Stimulated activated CD8-positive, alpha-beta memory T cell treated with anti-CD3 and anti-CD28 coated beads, Interleukin-12 subunit alpha, Interleukin-12 subunit beta, amount 100 ng/mL, for 4 hours (primary cell): ENCODE measurements at regions not wholly inside any gene's neighbourhood (a gene's known extent, or its start where the extent isn't known, plus 50 kb on each side); places are given as distances from the start of the nearest gene placed in this dataset.

Experiments used
- DNase-seq: peaks from one replicate; pipeline ENCODE4 v3.0.0-alpha.2; 2020; ENCODE audit warnings: low read depth

DNA sequence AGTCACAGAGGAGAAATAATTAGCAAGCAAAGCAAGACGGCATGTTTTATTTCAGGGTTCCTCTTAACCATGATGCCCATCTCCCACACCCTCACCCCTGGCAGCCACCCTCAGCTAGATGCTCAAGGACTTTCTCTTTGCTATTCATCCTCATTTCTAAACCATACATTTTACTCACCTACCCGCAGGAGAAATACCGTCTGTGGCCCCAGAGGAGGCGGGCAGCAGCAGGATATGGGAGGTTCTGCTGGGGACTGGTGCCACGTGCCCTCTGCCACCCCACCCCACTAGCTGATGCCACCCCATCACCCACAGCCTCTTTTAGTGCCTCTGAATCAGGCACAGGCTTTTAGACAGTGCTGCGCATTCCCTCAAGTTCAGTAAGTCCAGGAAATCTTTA, 168.7 kb upstream of the ITGB1 start:
- DNase-seq: no peak

DNA sequence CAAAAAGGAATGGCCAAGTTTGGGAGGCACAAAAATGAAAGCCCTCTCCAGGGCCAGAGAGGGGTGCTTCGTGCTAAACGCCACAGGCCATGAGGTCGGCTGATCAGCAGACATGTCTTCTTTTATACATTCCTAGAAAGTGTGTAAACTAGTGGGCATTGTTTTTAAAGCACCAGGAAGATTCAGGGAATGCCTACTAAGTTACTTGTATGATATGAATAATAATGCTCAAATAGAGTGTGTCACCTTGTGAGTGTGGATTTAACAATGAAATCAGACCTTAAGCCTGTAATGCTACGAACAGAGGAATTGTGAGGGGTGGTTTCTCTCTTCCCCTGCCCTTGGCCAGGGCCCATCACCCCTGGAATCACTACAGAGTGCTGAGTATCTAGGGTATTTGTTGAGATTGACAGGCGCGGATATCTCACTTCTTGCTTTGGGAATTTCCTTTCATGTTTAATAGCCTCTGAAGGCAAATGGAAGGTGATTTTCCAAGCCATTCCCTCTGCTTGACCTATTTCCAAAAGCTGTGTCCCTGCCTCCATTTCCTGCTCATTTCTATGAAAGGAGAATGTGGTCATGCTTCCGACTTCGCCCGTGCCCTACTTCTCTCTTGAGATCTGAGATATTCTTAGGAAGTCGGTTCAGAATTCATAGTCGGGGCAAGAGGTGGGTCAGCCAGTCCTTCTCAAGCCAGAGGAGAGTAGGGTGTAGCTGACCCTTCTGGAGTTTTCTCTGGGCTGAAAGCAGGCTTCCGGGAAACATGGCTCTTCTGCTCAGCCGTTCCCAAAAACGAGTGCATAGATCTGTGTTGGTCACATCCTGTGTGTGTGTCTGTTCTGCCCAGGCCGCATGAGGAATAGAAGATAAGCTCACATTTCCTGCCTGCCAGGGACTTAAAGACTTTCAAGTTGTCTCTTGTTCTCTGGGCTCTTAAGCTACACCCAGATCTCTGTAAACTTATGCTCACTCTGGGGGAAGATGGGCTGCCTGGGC, 167.8 kb upstream of the ITGB1 start:
- DNase-seq: no peak

- DNase-seq: no peak
Observed at GRCh38 chr10:33125111-33125510, 167.1 kb upstream of the ITGB1 start.

DNA sequence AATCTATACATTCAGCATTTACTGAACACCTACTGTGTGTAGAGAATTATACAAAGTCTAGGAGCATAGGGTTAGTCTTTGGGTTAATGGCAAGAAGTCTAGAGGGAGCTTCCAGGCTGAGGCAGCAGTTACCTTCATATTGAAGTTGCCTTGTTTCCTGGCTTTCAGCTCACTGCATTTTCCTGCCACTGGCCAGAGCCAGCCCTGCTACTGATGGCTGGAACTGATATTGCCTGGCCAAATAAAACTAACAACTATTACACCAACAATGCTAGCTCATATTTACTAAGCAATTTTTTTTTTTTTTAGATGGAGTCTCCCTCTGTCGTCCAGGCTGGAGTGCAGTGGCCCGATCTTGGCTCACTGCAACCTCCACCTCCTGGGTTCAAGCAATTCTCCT, 165.7 kb upstream of the ITGB1 start:
- DNase-seq: no peak

- DNase-seq: no peak
Observed at GRCh38 chr10:33122014-33122809, 164.2 kb upstream of the ITGB1 start.

DNA sequence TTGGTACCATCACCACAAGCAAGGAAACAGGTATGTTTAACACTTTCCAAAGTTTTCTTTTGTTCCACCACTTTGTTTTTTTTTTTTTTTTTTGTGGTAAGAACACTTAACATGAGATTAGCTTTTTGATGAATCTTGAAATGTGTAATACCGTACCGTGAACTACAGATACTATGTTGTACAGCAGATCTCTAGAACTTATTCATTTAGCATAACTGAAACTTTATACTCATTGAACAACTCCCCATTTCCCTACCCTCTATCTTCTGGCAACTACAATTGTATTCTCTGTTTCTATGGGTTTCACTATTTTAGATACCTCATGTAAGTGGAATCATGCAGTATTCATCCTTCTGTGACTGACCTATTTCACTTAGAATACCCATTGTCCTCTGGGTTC, 162.7 kb upstream of the ITGB1 start:
- no peak for DNase-seq

DNA sequence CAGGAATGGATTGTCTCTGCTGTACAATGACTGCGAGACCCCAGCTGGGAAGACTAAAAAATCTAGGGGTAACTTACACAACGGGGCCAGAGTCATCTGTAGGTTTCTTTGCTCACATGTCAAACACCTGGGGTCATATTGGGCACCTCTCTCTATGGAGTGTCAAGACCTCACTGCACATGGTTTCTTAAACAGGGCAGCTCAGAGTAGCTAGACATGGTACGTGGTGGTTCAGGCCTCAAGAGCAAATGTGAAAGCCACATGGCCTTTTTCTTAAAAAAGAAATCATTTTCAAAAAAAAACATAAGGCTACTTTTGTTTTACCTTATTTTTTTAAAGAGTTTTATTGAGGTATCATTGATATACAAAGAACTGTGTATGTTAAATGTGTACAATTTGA, 162.2 kb upstream of the ITGB1 start:
- no peak for DNase-seq

GRCh38 chr10:33117816-33118215, 159.8 kb upstream of the ITGB1 start:
- DNase-seq: no peak

- no peak for DNase-seq
Observed at GRCh38 chr10:33117230-33117629, 159.2 kb upstream of the ITGB1 start.

- DNase-seq: no peak
Observed at GRCh38 chr10:33115738-33116719, 158.0 kb upstream of the ITGB1 start.

DNA sequence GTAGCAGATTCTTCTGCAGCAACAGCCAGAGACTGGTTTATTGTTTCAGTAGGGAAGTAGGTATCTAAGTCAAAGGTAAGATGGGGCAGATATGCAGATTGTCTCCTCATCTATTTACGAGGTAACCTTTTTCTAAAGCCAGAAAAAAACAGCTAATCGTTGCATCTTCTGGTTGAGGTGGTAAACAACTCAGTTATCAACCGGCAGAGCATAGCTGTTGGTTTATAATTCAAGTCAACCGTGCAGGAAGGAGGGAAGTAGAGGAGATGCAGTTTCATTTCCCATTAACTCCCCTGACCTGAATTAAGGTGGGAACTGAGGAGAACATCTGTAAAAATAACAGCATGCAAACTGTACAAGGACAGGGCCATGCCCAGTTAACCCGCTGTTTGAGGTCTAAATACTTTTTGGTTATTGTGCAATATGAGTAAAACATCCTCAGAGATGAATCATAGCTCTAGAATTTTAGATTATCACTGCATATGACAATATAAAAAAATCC, 156.5 kb upstream of the ITGB1 start:
- DNase-seq: no peak

DNA sequence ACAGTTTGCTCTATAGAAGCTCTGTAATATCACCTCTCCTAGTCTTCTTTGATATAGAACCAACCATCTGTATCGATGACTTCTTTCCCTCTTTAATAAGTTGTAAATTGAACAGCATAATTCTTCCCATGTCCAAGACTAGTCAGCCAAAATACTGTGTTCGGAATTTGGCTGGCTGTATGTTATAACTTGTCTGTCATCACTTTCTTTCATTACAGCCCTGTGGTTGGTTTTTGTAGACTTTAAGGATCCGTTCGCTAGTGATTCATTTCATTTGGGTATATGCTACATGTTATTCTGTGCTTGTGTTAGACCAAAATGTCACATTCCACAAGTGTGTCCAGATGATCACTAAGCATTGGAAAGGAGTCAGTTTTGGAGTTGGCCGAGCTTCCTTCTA, 155.4 kb upstream of the ITGB1 start:
- DNase-seq: no peak

- DNase-seq: no peak
Observed at GRCh38 chr10:33112831-33113455, 154.9 kb upstream of the ITGB1 start.

DNA sequence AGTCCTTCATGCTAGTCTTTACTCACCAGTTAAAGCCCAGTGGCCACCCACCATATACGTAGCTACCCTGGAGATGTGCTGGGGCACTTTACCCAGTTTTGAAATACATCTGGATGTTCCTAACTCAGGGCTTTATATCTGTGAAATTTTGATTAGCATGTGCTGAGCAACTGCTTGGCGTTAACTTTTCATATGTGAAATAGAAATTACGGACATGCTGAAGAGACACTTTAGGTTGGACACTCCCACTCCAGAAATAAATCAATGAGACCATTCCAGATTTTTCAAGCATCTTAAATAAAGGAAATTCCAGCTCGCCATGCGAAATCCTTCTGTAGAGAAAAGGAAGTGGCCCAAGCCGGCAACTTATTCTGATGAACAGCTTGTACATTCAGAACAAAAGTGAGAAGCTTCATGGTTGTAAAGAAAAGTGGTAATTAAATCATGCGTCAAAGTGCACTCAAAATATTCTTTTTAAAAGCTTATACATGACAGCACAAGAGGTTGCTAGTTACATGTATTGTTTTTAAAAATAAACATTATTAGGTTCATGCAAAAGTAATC, 153.5 kb upstream of the ITGB1 start:
- no peak for DNase-seq

DNA sequence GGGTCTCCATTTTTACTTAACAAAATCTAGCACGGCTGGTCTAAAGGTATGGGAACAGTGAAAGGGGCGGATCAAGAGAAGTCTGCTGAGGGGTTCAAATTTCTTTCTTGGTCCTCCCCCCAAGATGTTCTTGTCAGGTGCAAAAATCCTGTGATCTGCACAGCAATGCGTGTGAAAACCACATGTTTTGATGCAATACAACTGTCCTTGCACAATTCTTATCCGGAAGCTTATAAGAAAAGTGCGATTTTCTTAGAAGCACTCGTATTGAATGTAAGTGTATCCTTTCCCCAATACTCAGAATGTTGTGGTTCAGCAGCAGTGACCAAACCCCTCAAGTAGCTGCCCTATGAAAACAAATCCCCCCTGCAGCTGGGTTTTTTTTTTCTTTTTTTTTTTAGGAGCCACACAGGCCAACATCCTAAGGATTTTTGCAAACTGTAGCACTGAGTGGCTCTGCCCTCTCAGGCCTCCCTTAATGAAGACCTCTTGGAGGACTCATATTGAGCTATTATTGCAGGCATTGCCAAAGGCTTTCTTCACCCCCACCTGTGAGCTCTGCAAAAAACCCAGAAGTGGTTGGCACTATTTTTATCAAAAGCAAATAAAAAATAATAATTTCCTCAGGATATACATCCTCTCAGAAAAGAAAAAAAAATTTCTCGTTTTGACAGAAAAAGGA, 151.9 kb upstream of the ITGB1 start:
- no peak for DNase-seq

GRCh38 chr10:33109384-33109783, 151.4 kb upstream of the ITGB1 start:
- no peak for DNase-seq

DNA sequence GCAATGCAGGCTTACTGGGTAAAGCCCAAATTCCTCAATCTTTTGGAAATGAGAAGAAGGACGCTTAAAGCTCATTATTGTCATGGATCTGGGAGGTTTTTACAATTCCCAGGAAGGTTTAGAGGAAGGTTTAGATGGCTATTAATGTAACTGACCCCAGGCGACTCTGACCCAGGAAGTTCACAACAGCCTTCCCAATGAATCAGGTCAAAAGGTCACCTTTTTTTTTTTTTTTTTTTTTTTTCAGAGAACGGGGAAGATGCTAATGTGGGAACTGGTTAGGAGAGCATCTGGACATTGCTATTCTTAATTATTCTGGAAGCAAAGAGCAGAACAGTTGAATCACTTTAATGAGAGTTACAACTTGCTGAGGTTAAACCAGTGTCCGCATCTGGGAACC, 149.9 kb upstream of the ITGB1 start:
- DNase-seq: no peak

DNA sequence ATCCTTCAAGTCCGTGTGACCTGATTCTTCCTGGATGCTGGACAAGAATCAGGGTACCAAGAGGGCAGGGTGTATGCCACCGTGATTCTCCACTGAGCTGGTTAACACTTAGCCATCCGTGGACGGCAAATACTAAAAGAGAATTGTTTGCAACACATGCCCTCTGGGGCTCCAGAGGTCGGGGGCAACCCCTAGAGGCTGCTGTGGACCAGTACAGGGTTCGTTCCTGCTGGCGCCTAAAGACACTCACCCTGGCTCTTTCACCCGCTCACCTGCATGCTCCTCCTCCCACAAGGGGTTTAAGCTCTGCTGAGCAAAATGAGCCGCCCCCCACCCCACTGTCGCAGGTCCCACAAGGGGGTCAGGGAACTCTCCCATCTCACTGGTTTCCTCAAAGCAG, 148.7 kb upstream of the ITGB1 start:
- no peak for DNase-seq

GRCh38 chr10:33103863-33104379, 145.9 kb upstream of the ITGB1 start:
- no peak for DNase-seq

DNA sequence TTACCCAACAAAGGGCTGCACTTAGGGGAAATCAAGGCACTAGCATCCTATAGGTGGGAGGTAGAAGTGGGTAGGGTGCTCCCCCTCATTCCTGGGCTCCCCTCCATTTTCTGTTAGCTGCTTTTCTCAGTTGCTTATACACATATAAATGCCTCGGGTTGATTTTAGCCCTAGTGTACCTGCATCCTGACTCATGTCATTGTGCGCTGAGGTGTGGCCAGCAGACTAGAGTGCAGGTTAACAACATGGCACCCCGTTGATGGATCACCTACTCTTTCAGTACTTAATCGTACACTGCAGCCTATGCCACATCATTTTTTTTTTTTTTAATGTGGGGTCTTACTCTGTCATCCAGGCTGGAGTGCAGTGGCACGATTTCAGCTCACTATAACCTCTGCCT, 144.0 kb upstream of the ITGB1 start:
- DNase-seq: no peak
